Ovary (tissue), 7 donors: ENCODE measurements at regions not wholly inside any gene's neighbourhood (a gene's known extent, or its start where the extent isn't known, plus 50 kb on each side); places are given as distances from the start of the nearest gene placed in this dataset.

Source experiments
- DNase-seq, 5 donors: peaks; one replicate each; pipeline ENCODE4 v3.0.0-alpha.2; 2019 to 2020
- H3K27ac ChIP-seq, 2 donors: fragments of 200-600 bp; one replicate each; pipeline versions ENCODE4 v1.5.1 to v1.8.0; 2019 to 2022
- H3K27me3 ChIP-seq: fragments of 200-600 bp; one replicate; pipeline ENCODE4 v1.8.0; 2022
- H3K36me3 ChIP-seq: fragments of 200-600 bp; sonication (generic); one replicate; pipeline ENCODE4 v1.5.1; 2019
- H3K4me1 ChIP-seq: one replicate; pipeline ENCODE4 v1.8.1; 2013; ENCODE audit warnings: mild to moderate bottlenecking, moderate library complexity; ENCODE audit not compliant: insufficient read depth
- H3K4me3 ChIP-seq: fragments of 200-600 bp; sonication (generic); one replicate; pipeline ENCODE4 v1.5.1; 2017
- H3K9me3 ChIP-seq, 2 donors: fragments of 200-600 bp in 1 of 2; sonication (generic) in 1 of 2; one replicate each; pipeline versions ENCODE4 v1.5.1 to v1.8.1; 2013 to 2019; ENCODE audit warnings: mild to moderate bottlenecking in 1 of 2, moderate library complexity in 1 of 2
- CTCF ChIP-seq, 3 donors: fragments of 450-650 bp in 2 of 3; fragments of 200-600 bp in 1 of 3; IDR thresholded peaks; one replicate each; pipeline versions ENCODE4 v1.5.1 to v1.8.0; 2016 to 2022; ENCODE audit warnings: antibody characterized with exemption in 3 of 3, mild to moderate bottlenecking in 1 of 3
- EP300 ChIP-seq: sonication (generic); formaldehyde crosslinking; IDR thresholded peaks from one replicate; pipeline ENCODE4 v1.6.1; 2017; ENCODE audit warnings: antibody characterized with exemption
- POLR2A ChIP-seq: fragments of 450-650 bp; IDR thresholded peaks from one replicate; pipeline ENCODE4 v1.6.1; 2017; ENCODE audit warnings: antibody characterized with exemption, mild to moderate bottlenecking, moderate library complexity
- WGBS, 3 donors: extraction: QIAGEN DNeasy Blood & Tissue Kit in 1 of 3; methylation state at CpG; one replicate each; pipeline versions ENCODE4 v1.1.5 to v1.1.7; 2013 to 2017; 5-methylcytosine and 5-hydroxymethylcytosine counted together
- intact Hi-C, 4 donors: fragments of 100-400 bp; cut with DNase I; formaldehyde crosslinking; loops; one replicate each; pipeline versions ENCODE4 v1.11.0 to v1.15.1; 2022 to 2023
- donor health status: DM: no; HTN: no; CAD: no; lungs with moderate emphysema.
- donor health status: DM: no; HTN: no; CAD: no.
- donor health status: Bipolar disorder and iron deficiency.
- donor health status: DM: no; HTN: no; CAD: no.
- donor health status: DM: yes; HTN: yes; CAD: no.

- Histone ChIP-seq H3K4me3 (no peak overlapping the region), H3K36me3 (no peaks in the 10 kb centered on the region), H3K9me3 (no peaks in the 10 kb centered on the region), H3K4me1 (no peaks in the 10 kb centered on the region), H3K27me3 (no peaks in the 10 kb centered on the region), H3K27ac (no peak overlapping the region)
- intact Hi-C loops: no loop called here
- no peak for DNase-seq
- 65 to 79% (median 74%) methylated on average over 2 of the region's 2 CpGs for WGBS, 3 donors
- no peak for TF ChIP-seq POLR2A
- TF ChIP-seq EP300: no peak
- TF ChIP-seq CTCF (IDR thresholded peaks at IDR 0.05): no peak
These were observed 186.7 kb downstream of the MAT2B start for GRCh38 chr5:163692091-163692490.

GRCh38 chr5:163695830-163696578 lies 190.6 kb downstream of the MAT2B start:
- Histone ChIP-seq H3K4me1 (no peaks in the 10 kb centered on the region), H3K27me3 (no peaks in the 10 kb centered on the region), H3K4me3 (no peak overlapping the region), H3K36me3 (no peaks in the 10 kb centered on the region), H3K27ac (no peak overlapping the region), H3K9me3 (no peaks in the 10 kb centered on the region)
- TF ChIP-seq EP300 (no peak), CTCF (IDR thresholded peaks at IDR 0.05) (no peak), POLR2A (no peak)
- DNase-seq: no peak
- WGBS, 3 donors: 22 to 33% (median 23%) methylated on average over 10 of the region's 10 CpGs
- intact Hi-C loops: no loop called here

- DNase-seq: no peak
- H3K36me3 ChIP-seq: no peaks in the 10 kb centered on the region
- no peaks in the 10 kb centered on the region for H3K4me1 ChIP-seq
- no peaks in the 10 kb centered on the region for H3K9me3 ChIP-seq
- H3K4me3 ChIP-seq: no peak overlapping the region
- TF ChIP-seq POLR2A (no peak), EP300 (no peak), CTCF (IDR thresholded peaks at IDR 0.05) (no peak)
- intact Hi-C loops: no loop called here
- H3K27me3 ChIP-seq: no peaks in the 10 kb centered on the region
- no peak overlapping the region for H3K27ac ChIP-seq
- WGBS, 3 donors: 24 to 34% (median 25%) methylated on average over 5 of the region's 5 CpGs
These were observed 191.1 kb downstream of the MAT2B start for GRCh38 chr5:163696579-163696887.

- no peak overlapping the region for H3K4me3 ChIP-seq
- H3K4me1 ChIP-seq: no peaks in the 10 kb centered on the region
- no peaks in the 10 kb centered on the region for H3K27me3 ChIP-seq
- no peak for DNase-seq
- intact Hi-C loops: no loop called here
- 8 to 23% (median 16%) methylated on average over 4 of the region's 4 CpGs for WGBS, 3 donors
- H3K36me3 ChIP-seq: no peaks in the 10 kb centered on the region
- no peak for TF ChIP-seq POLR2A
- no peak for TF ChIP-seq CTCF (IDR thresholded peaks at IDR 0.05)
- TF ChIP-seq EP300: no peak
- H3K9me3 ChIP-seq: no peaks in the 10 kb centered on the region
- no peak overlapping the region for H3K27ac ChIP-seq
These were observed 200.8 kb downstream of the MAT2B start for GRCh38 chr5:163706053-163706771.
